Epithelial cell of prostate (primary cell): ENCODE measurements at regions not wholly inside any gene's neighbourhood (a gene's known extent, or its start where the extent isn't known, plus 50 kb on each side); places are given as distances from the start of the nearest gene placed in this dataset.
"Not testable (repeated sequence)": the region's sequence is repeated elsewhere in the genome, so short reads cannot be mapped to it uniquely, and the experiment has no call there.

ENCODE experiments used
- DNase-seq: peaks from one replicate; pipeline ENCODE4 v3.0.0-alpha.2; 2011; ENCODE audit warnings: low read depth, low spot score
- H3K27ac ChIP-seq: fragments of 450-650 bp; 2 replicates; pipeline ENCODE4 v1.5.1; 2017; ENCODE audit warnings: mild to moderate bottlenecking

DNA sequence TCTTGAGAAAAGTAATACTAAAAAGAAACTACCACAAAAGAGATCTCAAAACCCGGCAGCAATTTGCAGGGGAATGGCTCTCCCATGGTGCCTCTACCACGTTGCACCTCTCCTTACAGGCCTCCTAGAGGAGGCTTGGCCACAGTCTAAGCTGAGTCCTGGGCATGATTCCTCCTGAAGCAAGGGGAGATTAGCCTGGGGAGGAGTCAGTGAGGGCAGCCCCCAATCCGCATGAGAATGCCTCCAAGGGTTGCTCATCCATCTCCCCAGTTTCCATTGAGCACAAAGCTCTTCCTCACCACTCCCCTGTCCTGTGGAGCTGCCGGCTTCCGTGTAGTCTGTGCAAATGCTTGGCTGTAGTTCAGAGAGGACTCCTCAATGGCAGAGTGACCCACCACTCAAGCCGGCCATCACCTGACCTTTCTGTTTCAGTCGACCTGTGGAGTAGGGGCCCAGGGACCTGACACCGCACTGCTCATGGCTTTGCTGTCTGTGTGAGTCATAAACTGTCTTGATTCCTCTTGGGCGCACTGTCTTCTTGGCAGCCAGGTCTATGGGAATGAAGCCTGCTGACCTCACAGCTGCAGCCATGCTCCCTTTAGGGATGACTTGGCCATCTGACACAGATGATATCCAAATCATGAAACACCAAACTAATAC, 224.2 kb upstream of the SGCG start:
- DNase-seq, H3K27ac ChIP-seq: not testable (repeated sequence)

DNA sequence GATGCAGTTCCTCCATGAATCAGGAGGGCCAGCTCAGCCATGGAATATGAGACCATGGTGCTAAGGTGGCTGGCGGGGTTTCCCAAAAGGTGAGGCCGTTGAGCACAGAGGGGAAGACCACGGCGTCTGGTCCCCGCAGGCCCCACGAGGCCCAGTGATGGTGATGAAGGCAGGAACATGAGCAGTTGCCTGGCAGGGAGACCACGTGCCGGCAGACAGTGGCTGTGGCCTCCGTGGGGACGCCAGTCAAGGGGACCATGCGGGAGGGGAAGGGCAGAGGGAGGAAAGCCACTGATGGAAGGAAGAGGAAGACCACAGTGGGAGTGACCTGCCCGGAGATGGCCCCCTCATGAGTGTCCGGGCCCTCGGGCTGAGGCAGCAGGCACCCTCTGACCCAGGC, 220.9 kb upstream of the SGCG start:
- H3K27ac ChIP-seq, DNase-seq: not testable (repeated sequence)

DNA sequence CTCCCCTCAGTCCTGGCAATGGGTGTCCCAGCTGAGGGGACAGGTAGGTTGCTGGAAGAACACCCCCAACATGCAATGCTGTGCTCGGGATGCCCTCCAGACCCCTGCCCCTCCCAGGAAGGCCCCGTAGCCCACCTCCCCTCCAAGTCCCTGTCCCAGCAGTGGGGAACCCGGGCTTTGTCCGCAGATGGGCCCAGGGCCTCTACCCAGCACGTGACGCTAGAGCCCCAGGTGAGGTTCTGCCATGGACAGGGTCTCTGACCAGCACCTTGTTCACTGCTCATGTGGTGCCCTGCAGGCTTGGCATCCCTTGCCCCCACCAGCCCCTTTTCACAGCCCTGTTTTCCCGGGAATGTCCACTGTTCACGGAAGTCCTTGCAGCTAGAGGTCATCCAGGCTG, 220.0 kb upstream of the SGCG start:
- H3K27ac ChIP-seq: no peak overlapping the region
- no peak for DNase-seq

DNA sequence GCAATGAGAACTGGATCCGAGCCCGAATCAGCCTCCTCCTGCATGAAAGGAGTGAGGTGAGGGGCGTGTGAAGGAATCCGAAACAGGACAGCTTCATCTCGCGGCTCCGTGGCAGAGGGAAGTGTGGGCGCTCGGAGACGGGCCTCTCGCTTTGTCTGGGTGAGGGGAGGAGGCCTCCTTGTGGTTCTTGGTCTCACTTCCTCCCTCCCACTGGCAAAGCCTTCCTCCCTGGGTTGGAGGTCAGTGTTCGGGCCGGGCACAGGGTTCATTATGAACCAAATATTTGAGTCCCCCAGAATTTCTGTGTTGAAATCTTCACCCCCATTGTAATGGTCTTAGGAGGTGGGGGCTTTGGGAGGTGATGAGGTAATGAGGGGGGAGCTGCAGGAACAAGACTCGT, 219.4 kb upstream of the SGCG start:
- DNase-seq, H3K27ac ChIP-seq: not testable (repeated sequence)

- H3K27ac ChIP-seq: no peak overlapping the region
- no peak for DNase-seq
Observed at GRCh38 chr13:22961835-22962537, 218.8 kb upstream of the SGCG start.

DNA sequence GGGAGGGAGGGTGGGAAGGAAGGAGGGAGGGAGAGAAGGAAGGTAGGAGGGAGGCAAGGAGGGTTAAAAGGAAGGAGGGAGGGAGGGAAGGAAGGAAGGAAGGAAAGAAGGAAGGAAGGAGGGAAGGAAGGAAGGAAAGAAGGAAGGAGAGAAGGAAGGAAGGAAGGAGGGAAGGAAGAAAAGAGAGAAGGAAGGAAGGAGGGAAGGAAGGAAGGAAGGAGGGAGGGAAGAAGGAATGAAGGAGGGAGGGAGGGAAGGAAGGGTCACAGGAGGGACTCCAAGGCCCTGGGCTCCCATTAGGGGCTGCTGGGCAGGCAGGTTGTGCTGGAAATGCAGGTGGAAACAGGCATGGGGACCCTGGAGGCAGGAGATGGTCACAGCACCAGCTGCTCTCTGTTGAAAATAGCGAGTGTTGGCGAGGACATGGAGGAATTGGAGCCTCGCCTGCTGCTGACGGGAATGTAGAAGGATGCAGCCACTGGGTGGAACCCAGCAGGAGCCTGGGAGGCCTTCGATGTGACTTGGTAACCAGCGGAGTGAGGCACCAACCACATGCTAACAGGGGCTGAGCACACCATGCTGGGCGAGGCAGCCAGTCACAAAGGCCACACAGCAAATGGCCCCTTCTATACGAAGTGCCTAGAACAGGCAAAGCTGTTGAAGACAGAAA, 217.3 kb upstream of the SGCG start:
- DNase-seq: not testable (repeated sequence)

GRCh38 chr13:22964245-22964966, 216.4 kb upstream of the SGCG start:
- no peak overlapping the region for H3K27ac ChIP-seq
- no peak for DNase-seq

More for the DNA sequence above, 217.3 kb upstream of the SGCG start:
- not testable (repeated sequence) for H3K27ac ChIP-seq

DNA sequence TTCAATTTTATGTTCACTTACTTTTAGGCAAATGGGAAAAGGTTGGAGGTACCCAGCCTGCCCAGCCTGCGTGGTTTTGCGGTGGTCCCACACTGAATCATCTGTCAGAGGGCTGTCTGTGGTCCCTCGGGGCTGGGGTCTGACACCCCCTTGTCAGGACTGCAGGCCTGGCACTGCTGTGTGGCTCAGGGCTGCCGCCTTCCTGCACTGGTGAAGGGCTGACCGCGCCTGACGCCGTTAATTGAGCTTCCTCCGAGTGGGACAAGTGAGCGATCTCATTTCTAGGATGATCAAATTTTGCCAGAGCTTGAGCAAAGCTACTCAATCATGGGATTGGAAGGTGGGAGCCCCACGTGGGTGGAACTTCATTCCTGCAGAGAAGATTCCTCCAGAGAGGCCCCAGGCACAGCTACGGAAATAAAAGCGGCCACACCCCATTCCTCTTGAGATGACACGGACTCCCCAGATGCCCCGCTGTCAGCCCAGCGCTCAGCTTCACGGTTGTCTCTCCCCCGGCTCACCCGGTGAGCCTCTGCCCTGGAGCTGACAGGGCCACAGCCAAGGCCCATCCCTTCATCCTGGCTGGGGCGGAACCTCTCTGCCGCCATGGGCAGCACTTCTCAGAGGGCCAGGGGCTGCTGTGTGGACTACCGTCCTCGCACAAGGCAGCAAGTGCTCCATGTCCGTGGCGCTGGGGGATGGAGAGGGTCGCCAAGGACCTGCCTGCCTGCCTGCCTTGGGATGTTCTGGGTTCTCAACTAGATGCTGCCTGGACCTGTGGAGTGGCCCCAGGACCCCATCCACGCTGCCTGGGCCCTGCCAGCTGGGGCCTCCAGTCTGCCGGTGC, 215.5 kb upstream of the SGCG start:
- not testable (repeated sequence) for H3K27ac ChIP-seq, DNase-seq

DNA sequence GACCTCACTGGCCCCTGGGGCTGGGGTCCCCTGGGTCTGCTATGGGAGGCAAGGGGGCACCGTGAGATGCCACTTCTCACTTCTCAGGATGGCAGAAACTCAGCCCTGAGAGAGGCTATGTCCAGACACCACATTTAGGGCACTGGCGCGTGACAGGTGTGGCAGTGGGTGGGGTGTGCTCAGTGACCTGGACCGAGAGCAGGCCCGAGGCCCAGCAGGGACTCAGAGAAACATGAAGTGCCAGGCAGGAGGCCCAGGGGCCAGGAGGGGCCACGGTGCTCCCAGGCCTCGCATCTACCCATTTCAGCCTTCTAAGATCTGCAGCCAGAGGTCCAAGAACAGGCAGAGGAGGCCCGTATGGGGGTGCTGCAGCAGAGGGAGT, 214.9 kb upstream of the SGCG start:
- not testable (repeated sequence) for H3K27ac ChIP-seq, DNase-seq

DNA sequence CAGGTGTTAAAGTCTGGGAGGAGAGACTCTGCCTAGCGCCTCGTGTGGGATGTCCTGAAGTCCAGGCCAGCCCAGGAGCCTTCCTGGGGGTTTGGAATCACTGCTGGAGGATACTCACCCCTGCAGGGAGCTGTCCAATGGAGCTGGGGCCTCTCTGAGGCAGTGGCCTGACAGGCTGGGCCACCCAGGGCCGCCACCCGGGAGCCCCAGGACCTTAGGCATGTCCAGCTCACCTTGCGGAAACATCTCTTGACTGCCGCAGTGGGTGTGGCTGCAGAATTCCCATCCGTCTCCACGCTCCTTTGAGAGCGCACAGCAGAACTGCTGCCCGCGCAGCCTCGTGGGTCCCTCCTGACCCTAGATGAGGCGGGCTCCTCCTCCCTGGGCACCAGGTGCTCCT, 214.0 kb upstream of the SGCG start:
- H3K27ac ChIP-seq, DNase-seq: not testable (repeated sequence)

GRCh38 chr13:22967669-22968068, 213.1 kb upstream of the SGCG start:
- H3K27ac ChIP-seq: no peak overlapping the region
- no peak for DNase-seq

DNA sequence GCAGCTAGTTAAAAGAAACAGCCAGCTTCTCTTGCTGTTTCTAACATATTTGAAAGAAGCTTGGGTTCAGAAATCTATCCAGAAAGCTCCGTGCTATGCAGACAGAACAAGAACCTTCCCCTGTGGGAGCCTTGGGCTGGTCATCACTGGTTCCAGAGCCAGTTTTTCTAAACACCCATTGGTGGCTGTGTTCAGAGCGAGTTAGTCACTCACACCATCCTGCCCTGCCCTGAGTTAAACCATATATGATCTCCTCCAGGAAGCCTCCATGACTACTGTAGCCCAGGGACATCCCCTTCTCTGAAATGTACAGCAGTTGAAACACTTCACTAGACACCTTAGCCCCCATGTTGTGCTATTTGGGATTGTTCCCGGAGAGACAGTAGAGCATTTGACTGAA, 200.8 kb upstream of the SGCG start:
- DNase-seq: no peak
- no peak overlapping the region for H3K27ac ChIP-seq

DNA sequence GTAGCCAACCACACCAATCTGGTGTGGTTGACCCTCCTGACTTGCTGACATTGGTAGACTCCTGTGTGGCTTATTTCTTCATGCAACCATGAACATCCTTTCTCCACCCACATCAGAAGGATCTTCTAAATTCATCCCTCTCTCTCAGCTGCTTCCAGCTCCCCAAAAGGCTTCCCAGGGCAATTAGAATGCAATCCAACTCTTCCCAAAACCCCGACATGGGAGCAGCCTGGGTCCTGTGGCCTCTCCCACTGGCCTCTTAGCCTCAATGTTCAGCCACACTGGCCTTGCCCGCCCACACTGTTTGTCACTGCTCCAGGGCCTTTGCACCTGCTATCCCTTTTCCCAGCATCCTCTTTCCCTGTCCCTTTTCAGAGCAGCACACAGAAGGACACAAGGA, 199.8 kb upstream of the SGCG start:
- DNase-seq: no peak
- no peak overlapping the region for H3K27ac ChIP-seq

DNA sequence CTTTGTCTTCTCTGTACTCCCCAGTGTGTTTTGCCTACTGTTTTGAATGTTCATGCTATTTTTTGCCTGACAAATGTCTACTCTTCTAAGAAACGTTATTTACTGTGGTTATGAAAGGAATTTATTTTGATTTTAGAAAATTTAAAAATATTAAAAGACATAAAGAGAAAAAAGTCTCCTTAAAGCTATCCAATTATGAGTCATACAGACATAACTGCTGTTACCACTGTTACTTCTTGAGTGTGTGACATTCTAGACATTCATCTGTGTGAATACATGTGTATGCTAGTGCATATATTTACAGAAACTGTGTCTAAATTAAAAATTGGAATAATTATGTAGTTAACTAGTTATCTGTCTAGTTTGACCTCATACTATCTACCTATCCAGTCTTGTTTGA, 187.6 kb upstream of the SGCG start:
- no peak for DNase-seq
- no peak overlapping the region for H3K27ac ChIP-seq

- no peak for DNase-seq
- no peak overlapping the region for H3K27ac ChIP-seq
Observed at GRCh38 chr13:23003446-23003845, 177.3 kb upstream of the SGCG start.

GRCh38 chr13:23007426-23007825, 173.4 kb upstream of the SGCG start:
- no peak for DNase-seq

DNA sequence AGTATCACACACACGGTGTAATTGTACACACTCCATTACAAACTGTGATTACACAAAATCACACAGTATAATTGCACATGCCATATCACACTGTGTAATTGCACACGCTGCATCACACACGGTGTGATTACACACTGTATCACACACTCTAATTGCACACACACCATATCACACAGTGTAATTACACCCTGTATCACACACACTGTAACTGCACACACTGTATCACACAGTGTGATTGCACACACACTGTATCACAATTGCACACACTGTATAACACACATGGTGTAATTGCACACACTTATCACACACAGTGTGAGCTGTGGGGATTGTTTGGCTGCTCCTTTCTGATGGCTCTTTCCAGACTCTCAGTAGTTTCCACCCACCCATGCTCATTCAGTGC, 162.6 kb upstream of the SGCG start:
- DNase-seq: no peak
- no peak overlapping the region for H3K27ac ChIP-seq

More at GRCh38 chr13:23007426-23007825, 173.4 kb upstream of the SGCG start:
- no peak overlapping the region for H3K27ac ChIP-seq

GRCh38 chr13:23020246-23020843, 160.4 kb upstream of the SGCG start:
- DNase-seq: no peak

DNA sequence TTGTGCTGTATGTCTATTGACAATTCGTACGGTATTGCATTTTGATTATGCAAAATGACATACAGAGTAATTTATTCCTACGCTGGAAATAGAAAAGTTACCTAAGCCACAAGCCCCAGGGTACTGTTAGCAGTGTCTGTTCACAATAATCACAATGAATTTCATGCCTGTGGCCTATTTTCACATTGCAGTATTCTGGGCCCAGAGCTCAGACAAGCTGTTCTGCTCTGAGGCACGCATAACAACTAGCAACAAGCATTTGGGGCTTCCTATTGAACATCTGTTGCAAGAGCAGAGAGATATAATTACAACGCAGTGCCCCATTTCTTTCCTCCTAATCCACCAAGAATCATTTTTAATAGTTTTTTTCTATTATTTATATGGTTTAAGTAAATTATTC, 158.9 kb upstream of the SGCG start:
- DNase-seq: no peak
- no peak overlapping the region for H3K27ac ChIP-seq

More at GRCh38 chr13:23020246-23020843, 160.4 kb upstream of the SGCG start:
- no peak overlapping the region for H3K27ac ChIP-seq
